ENCODE measurements at regions not wholly inside any gene's neighbourhood (a gene's known extent, or its start where the extent isn't known, plus 50 kb on each side); places are given as distances from the start of the nearest gene placed in this dataset.

- no peak overlapping the region for H3K9ac ChIP-seq (ENCODE audit: extremely low read depth, low read length, poor library complexity, severe bottlenecking)
- Mint-ChIP-seq H3K27ac (no peak overlapping the region), H3K4me1 (peaks cover 20% of the 10 kb centered on the region), H3K4me3 (no peak overlapping the region), H3K9me3 (peaks cover 4% of the 10 kb centered on the region), H3K36me3 (ENCODE audit: low read depth) (no peaks in the 10 kb centered on the region), H3K27me3 (ENCODE audit: insufficient read depth) (no peaks in the 10 kb centered on the region)
- H3K4me1 ChIP-seq (ENCODE audit: control insufficient read depth, insufficient read depth, low read length): peaks cover 5% of the 10 kb centered on the region
- peaks cover 11% of the 10 kb centered on the region for H3K27me3 ChIP-seq (ENCODE audit: control insufficient read depth, insufficient read depth, low read length, poor library complexity, severe bottlenecking)
- no peak overlapping the region for H3K4me3 ChIP-seq (ENCODE audit: low read length)
- 100% methylated on average over 1 of the region's 1 CpG; no CpG with 5 or more reads in 1 of the 2 experiments for WGBS, 2 experiments (ENCODE audit: insufficient coverage in 1 of 2, insufficient read length in 1 of 2)
- H3K27ac ChIP-seq (ENCODE audit: low read depth, low read length): no peak overlapping the region
- no peaks in the 10 kb centered on the region for H3K9me3 ChIP-seq (ENCODE audit: control insufficient read depth, low read length)
- TF ChIP-seq CTCF (conservative IDR thresholded peaks at IDR 0.05): no peak
- no peaks in the 10 kb centered on the region for H3K36me3 ChIP-seq (ENCODE audit: control insufficient read depth, insufficient read depth, low read length)
- DNase-seq: no peak
These were observed 816.5 kb downstream of the EFNA5 start for GRCh38 chr5:106854105-106854687.

- H3K4me1 ChIP-seq (ENCODE audit: control insufficient read depth, insufficient read depth, low read length): peaks cover 5% of the 10 kb centered on the region
- no peaks in the 10 kb centered on the region for H3K36me3 Mint-ChIP-seq (ENCODE audit: low read depth)
- H3K9me3 Mint-ChIP-seq: peaks cover 4% of the 10 kb centered on the region
- H3K4me1 Mint-ChIP-seq: peaks cover 21% of the 10 kb centered on the region
- 87 to 94% methylated on average over 3 to 4 of the region's 4 CpGs for WGBS, 2 experiments (ENCODE audit: insufficient coverage in 1 of 2, insufficient read length in 1 of 2)
- no peak overlapping the region for H3K4me3 Mint-ChIP-seq
- H3K27me3 Mint-ChIP-seq (ENCODE audit: insufficient read depth): no peaks in the 10 kb centered on the region
- no peak overlapping the region for H3K9ac ChIP-seq (ENCODE audit: extremely low read depth, low read length, poor library complexity, severe bottlenecking)
- H3K27ac ChIP-seq (ENCODE audit: low read depth, low read length): no peak overlapping the region
- no peaks in the 10 kb centered on the region for H3K9me3 ChIP-seq (ENCODE audit: control insufficient read depth, low read length)
- peaks cover 11% of the 10 kb centered on the region for H3K27me3 ChIP-seq (ENCODE audit: control insufficient read depth, insufficient read depth, low read length, poor library complexity, severe bottlenecking)
- no peaks in the 10 kb centered on the region for H3K36me3 ChIP-seq (ENCODE audit: control insufficient read depth, insufficient read depth, low read length)
- TF ChIP-seq CTCF (conservative IDR thresholded peaks at IDR 0.05): no peak
- no peak for DNase-seq
- H3K27ac Mint-ChIP-seq: no peak overlapping the region
- H3K4me3 ChIP-seq (ENCODE audit: low read length): no peak overlapping the region
These were observed 817.5 kb downstream of the EFNA5 start for GRCh38 chr5:106853266-106853665.

DNA sequence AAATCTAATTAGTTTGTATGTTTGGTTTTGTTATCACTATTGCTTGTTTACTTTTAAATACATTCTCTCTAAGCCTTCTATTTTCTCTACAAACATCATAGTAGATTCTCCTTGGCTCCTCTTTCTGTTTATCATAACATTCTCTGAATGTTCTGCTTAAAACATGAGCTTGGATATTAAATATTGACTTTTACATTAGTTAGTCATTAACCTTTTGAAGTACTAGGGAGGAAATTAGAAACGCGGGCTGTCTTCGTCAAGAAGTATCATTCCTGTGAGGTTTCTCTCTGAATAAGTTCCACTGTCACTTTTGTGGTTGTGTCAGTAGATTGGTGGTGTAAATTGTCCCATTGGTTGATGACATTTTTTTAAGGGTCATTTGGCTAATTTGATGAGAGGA is 821.5 kb downstream of the EFNA5 start:
- H3K9ac ChIP-seq (ENCODE audit: extremely low read depth, low read length, poor library complexity, severe bottlenecking): no peak overlapping the region
- H3K36me3 ChIP-seq (ENCODE audit: control insufficient read depth, insufficient read depth, low read length): no peaks in the 10 kb centered on the region
- Mint-ChIP-seq H3K27me3 (ENCODE audit: insufficient read depth) (no peaks in the 10 kb centered on the region), H3K4me1 (peaks cover 18% of the 10 kb centered on the region), H3K4me3 (no peak overlapping the region), H3K36me3 (ENCODE audit: low read depth) (no peaks in the 10 kb centered on the region), H3K27ac (no peak overlapping the region), H3K9me3 (no peaks in the 10 kb centered on the region)
- TF ChIP-seq CTCF (conservative IDR thresholded peaks at IDR 0.05): no peak
- H3K4me1 ChIP-seq (ENCODE audit: control insufficient read depth, insufficient read depth, low read length): peaks cover 5% of the 10 kb centered on the region
- no peak overlapping the region for H3K4me3 ChIP-seq (ENCODE audit: low read length)
- peaks cover 11% of the 10 kb centered on the region for H3K27me3 ChIP-seq (ENCODE audit: control insufficient read depth, insufficient read depth, low read length, poor library complexity, severe bottlenecking)
- no peak overlapping the region for H3K27ac ChIP-seq (ENCODE audit: low read depth, low read length)
- 97% methylated on average over 3 of the region's 3 CpGs; no CpG with 5 or more reads in 1 of the 2 experiments for WGBS, 2 experiments (ENCODE audit: insufficient coverage in 1 of 2, insufficient read length in 1 of 2)
- no peaks in the 10 kb centered on the region for H3K9me3 ChIP-seq (ENCODE audit: control insufficient read depth, low read length)
- no peak for DNase-seq

Data from endodermal cell (in vitro differentiated cells).